GM21576 (cell line): ENCODE measurements at regions not wholly inside any gene's neighbourhood (a gene's known extent, or its start where the extent isn't known, plus 50 kb on each side); places are given as distances from the start of the nearest gene placed in this dataset.
"Not testable (repeated sequence)": the region's sequence is repeated elsewhere in the genome, so short reads cannot be mapped to it uniquely, and the experiment has no call there.

Source experiments
- ATAC-seq: cut with Tn5 transposase; IDR thresholded peaks from one replicate; pipeline ENCODE4 v1.9.1; 2021; ENCODE audit warnings: mild to moderate bottlenecking, moderate library complexity; ENCODE audit not compliant: unreplicated experiment

GRCh38 chr18:57887543-57888383 is 84.6 kb upstream of the ATP8B1 start:
- no peak for ATAC-seq

- ATAC-seq = no peak
Observed at GRCh38 chr18:57885931-57886330, 82.8 kb upstream of the ATP8B1 start.

GRCh38 chr18:57882465-57882864 is 79.3 kb upstream of the ATP8B1 start:
- no peak for ATAC-seq

DNA sequence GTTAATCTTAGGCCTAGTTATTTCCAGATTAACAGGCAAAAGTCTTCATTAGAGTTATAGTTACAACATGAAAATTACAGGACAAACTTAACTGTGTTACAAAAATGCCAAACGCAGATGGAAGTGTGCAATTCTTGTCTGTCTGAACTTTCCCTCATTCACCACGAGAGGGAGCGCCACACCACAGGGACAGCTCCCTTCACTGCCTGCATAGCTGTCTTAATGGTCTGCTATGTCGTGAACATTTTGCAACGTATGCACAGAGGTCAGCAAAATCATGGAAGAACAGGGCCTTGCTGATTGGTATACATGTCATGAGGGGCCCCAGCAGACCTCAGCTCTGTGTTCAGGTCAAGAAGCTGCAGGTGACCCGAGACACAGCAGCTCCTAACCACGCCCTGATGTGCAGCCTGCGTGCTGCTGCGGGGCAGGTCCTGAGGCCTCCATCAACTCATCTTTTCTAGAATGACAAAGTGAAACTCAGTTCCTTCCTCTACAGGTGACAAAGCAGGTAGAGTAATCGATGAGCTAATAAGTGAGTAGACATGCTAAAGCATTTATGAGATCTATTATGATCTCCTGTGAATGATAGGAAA is 78.8 kb upstream of the ATP8B1 start:
- ATAC-seq = peak; percentile 87

DNA sequence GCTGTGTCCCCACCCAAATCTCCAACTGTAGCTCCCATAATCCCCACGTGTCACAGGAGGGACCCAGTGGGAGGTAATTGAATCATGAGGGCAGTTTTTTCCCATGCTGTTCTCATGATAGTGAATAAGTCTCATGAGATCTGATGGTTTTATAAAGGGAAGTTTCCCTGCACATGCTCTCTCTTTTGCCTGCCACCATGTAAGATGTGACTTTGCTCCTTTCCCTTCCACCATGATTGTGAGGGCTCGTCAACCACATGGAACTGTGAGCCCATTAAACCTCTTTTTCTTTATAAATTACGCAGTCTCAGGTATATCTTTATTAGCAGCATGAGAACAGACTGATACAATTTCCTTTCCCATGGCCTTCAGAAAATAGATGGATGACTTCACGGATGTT is 76.8 kb upstream of the ATP8B1 start:
- not testable (repeated sequence) for ATAC-seq

DNA sequence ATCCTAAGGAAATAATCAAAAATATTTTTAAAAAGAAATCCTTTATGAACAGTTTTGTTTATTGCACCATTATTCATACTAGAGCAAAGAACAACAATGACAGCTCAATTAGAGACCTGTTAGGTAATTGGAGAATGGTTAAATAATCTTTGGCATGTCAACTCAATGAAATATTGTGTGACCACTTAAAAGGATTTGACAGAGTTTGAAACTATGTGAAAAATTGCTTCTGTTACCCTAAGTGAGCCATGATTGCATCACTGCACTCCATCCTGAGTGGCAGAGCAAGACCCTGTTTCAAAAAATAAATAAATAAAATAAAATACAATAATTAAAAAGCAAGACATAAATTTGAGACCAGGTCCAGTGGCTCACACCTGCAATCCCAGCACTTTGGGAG is 66.1 kb upstream of the ATP8B1 start:
- no peak for ATAC-seq

GRCh38 chr18:57866355-57866754 is 63.2 kb upstream of the ATP8B1 start:
- ATAC-seq = no peak

DNA sequence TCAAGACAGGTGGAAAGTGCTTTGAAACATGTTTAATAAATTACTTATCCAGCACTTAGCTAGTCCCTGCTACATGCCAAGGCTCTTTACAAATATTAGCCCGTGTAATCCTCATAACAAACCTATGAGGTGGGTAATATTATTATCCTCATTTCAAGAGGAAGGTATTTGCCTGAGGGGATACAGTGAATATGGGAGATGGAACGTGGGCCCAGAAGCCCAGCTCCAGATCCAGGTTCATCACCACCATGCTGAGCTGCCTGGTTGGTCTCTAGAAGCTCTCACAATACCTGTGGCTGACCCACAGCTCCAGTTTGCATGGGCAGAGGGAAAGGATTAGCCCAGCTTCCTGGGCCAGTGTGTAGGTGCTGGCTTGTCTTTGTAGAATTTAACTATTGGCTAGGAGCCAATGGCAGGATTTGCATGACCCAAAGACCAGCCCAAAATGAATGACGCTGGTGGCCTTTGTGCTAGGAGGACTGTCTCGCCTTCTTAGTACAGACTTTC is 61.6 kb upstream of the ATP8B1 start:
- no peak for ATAC-seq

- ATAC-seq = no peak
Observed at GRCh38 chr18:57863706-57864105, 60.6 kb upstream of the ATP8B1 start.

DNA sequence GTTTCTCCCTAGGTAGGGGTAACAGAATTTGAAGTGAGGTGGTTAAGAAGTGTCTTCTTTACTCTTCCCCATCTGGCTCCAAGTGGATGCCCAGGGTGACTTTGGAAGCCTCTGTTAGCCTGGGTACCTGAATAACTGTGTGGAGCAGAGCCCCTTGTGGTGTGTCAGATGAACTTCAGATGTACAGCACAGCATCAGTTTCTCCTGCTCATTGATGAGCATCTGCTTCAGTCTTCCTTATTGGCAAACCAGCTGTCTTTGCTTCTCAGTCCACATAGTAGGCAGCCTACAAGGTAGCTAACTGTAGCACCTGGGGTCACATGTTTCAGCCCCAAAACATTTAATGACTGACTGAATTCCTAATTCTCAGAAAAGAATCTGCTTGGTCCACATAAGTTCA is 56.2 kb upstream of the ATP8B1 start:
- peak; percentile 81 for ATAC-seq

- ATAC-seq = no peak
Observed at GRCh38 chr18:57856557-57857280, 53.6 kb upstream of the ATP8B1 start.

DNA sequence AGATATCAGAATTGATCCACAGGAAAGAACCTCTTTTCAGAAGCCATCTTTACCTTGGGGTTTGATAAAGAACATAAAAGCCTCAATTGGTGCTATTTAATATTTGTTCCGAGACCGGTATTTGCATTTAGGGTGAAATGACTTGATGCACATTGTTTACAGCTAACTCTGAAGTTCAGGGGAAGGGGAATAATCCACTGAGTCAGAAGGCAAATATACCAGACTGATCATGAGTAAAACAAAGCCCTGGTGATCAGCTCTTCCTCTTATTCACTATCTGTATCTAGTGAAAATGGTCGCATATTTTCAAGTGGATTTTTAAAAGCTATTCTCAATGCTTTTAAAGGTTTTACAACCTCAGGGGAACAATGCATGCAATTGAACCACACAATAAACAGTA is 53.0 kb upstream of the ATP8B1 start:
- ATAC-seq = no peak

DNA sequence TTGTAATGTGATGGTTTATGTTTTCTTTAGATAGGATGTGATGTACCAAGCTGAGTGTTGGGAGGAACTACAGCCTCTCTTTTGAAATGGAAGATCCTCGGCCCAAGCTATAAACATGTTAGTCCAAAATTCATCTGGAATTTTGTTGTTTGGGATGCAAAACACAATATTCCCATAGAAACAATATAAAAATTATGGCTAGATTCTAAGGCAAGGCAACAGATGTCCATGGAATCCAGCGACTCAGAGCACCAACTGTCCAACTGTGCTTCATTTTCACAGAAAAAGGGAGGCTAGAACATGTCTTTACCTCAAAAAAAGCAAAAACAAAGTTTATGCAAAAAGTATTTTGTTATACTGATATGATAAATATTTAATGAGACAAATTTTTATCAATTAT is 52.4 kb upstream of the ATP8B1 start:
- ATAC-seq = no peak

- no peak for ATAC-seq
Observed at GRCh38 chr18:57854726-57855125, 51.6 kb upstream of the ATP8B1 start.

- ATAC-seq = no peak
Observed at GRCh38 chr18:57853864-57854263, 50.7 kb upstream of the ATP8B1 start.

GRCh38 chr18:57853133-57853532 is 50.0 kb upstream of the ATP8B1 start:
- no peak for ATAC-seq
